Vagina (tissue), 2 donors: ENCODE measurements at regions not wholly inside any gene's neighbourhood (a gene's known extent, or its start where the extent isn't known, plus 50 kb on each side); places are given as distances from the start of the nearest gene placed in this dataset.

Source experiments
- CTCF ChIP-seq, 3 experiments: fragments of 450-650 bp in 2 of 3; fragments of 200-600 bp in 1 of 3; sonication (generic) in 1 of 3; IDR thresholded peaks; one replicate each; pipeline ENCODE4 v1.5.1; 2017 to 2019; ENCODE audit warnings: antibody characterized with exemption in 3 of 3, mild to moderate bottlenecking in 2 of 3, moderate library complexity in 2 of 3
- POLR2A ChIP-seq, 2 donors: fragments of 450-650 bp; IDR thresholded peaks; one replicate each; pipeline ENCODE4 v1.6.1; 2017; ENCODE audit warnings: antibody characterized with exemption in 2 of 2, mild to moderate bottlenecking in 2 of 2, moderate library complexity in 2 of 2

GRCh38 chr4:18227880-18228279 lies 206.3 kb upstream of the LCORL start:
- no peak for TF ChIP-seq CTCF (IDR thresholded peaks at IDR 0.05)
- no peak for TF ChIP-seq POLR2A (IDR thresholded peaks at IDR 0.05)
